HG03439 (cell line): ENCODE measurements at regions not wholly inside any gene's neighbourhood (a gene's known extent, or its start where the extent isn't known, plus 50 kb on each side); places are given as distances from the start of the nearest gene placed in this dataset.

ENCODE experiments used
- ATAC-seq: cut with Tn5 transposase; IDR thresholded peaks from one replicate; pipeline ENCODE4 v1.9.1; 2021; ENCODE audit warnings: mild to moderate bottlenecking, moderate library complexity; ENCODE audit not compliant: unreplicated experiment

DNA sequence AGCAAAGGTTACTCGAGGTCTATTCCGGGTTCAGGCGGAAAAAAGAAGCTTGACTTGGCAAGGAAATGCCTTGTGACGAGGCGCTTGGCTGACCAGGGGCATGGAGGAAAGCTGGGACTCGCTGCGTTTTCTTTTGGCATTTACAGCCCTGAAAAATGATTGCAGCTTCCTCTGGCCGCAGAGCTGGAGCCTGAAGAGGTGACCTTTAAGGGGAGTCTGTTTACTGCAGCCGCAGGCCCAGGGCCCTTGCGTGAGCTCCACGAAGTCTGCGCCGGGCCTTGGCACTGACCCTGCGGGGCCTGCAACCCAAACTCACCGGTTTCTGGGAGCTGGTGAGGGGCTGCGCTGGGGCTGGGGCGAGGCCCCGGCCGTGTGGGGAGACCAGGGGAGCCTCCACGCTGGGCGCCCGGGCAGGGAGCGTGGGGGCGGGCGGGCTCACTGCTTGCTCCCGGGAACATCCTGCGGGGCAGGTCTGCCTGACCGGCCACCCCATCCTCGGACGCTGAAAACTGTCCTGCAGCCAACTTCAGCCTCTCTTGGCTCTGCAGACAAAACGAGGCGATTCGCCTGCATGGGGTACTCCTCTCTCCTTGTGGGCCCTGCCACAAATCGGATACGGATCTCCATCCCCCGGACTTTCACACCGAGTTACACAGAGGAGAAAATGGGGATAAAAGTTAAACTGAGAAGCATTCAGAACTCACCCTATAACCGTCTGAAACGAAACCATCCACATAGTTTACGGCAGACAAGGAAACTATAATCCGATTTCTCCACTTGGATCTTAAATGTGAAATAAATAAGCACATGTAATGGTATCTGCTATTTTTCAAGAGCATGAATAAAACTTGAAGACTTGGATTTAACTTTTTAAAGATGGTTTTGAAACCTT is 206.3 kb upstream of the FOXF1 start:
- no peak for ATAC-seq

DNA sequence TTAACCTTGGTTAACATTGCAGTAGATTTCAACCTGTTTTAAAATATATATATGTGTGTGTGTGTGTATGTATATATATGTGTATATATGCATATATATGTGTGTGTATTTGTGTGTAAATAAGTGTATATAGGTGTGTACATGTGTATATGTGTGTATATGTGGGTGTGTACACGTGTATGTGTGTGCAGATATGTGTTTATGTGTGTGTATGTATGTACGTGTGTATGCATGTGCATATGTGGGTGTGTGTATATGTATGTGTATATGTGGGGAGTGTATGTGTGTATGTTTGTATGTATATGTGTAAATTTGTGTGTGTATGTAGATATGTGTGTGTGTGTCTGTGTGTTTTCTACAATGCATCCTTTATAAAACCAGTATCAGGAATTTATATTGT is 205.5 kb upstream of the FOXF1 start:
- ATAC-seq, result no peak

DNA sequence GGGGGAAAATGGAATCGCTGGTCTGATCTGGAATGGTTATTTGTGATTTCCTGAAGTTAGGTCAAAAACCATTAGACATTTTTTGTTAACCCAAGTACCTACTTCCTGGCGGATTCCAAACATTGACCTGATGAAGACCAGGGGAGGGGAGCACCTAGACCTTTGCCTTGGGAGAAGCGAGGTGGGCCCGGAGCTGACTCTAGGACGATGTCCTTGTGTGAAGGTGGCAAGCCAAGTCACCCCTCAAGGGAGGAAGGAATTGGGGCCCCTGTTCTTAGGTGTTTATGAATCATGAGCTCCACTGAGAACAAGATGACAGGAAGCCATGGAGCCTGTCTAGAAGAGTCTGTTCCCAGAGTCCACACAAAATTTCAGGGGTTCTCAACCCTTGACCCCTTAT is 204.9 kb upstream of the FOXF1 start:
- ATAC-seq, result no peak

DNA sequence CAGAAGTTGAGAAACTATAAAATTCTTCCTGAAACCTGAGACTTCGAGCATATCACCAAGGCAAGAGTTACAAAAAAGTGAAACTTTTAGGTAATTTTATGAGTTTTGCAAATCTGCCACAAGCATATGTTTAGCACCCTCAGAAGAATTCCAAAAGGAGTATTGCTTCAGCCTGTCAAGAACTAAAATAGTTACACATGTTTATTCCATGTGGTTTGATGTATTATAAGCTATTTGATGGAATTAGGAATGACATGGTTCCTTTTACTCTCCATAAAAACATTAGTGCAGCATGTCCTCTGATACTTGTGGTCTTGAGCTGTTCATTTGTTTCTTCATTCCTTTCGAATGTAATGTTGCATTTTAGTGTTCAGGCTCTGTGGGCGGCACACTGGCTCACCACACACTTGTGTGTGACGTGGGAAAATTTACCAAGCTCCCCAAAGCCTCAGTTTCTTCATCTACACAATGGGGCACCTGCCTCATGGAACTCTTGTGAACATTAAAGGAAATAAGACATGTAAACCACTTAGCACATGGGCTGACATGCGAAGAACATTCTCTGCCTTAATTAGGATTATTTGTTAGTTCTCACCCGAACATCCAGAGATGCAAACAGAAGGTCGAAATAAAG is 204.2 kb upstream of the FOXF1 start:
- no peak for ATAC-seq

DNA sequence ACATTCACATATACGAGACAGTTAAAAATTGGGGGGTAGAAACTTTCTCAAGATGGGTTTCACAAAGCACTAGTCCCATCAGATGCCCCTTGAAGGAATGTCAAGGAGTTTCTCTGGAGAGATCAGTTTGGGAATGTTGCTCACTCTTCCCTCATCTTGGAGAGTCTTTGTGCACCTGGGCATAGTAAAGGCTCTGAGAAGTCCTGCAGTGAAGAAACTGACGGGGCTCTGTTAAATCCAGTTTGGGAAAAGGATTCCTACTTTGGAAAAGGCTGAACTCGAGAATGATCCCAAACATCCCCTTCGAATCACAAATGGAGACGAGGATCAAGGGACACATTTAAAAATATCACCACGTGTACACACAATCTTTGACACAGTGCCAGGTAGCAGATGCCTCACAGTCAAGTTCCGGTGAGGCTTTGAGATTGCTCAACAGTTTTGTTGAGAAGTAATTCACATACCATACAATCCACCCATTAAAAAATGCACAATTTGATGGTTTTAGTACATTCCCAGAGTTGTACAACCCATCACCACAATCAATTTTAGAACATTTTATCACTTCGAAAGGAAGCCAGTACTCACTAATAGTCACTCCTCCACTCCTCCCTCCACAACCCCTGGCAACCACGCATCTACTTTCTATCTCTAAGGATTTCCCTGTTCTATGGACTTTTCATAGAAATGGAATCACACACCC is 203.4 kb upstream of the FOXF1 start:
- ATAC-seq, result no peak

DNA sequence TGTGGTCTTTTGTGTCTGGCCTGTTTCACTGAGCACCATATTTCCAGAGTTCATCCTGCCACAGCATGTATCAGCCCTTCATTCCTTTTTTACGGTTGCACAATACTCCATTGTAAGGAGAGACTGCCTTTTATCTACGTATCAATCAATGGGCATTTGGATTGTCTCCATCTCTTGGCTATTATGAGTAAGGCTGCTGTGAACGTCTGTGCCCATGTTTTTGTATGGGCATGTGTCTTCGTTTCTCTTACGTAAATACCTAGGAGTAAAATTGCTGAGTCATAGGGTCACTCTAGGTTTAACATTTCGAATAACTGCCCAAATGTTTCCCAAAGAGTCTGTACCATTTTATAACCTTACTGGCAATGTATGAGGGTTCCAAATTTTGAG is 202.8 kb upstream of the FOXF1 start:
- ATAC-seq, result no peak

DNA sequence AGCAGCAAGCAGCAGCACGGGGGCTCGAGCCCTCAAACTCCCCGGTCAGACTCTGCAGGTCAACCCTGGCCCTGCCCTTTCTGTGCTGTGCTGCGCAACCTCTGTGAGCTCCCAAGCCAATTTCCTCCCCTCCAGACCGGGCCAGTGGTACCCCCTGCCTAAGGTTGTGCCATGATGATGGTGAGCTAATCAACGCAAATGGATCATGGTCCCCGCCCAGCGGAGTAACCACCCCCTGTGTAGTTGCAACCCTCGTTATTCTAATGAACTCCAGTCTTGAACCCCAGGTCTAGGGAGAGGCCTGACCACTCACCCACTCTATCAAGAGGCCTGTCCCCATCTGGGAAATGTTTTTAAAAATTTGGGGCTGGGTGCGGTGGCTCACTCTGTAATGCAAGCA is 201.8 kb upstream of the FOXF1 start:
- no peak for ATAC-seq

DNA sequence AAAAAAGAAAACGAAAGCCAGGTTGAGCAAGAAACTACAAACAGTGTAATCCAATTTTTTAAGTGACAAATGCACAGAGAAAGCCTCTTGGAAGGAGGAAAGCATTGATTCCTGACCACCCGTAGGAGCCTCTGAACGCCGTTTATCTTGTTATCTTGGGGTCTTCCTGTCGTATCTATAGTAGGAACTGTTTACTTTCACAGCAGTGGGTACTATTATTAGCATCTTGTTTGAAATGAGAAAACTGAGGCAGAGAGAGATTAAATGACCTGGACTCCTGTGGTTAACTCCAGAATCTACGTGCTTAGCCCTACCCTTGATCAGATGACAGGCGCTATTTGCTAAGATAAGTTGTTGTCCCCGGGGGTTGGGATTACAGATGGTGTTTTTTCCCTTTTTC is 196.7 kb upstream of the FOXF1 start:
- no peak for ATAC-seq

DNA sequence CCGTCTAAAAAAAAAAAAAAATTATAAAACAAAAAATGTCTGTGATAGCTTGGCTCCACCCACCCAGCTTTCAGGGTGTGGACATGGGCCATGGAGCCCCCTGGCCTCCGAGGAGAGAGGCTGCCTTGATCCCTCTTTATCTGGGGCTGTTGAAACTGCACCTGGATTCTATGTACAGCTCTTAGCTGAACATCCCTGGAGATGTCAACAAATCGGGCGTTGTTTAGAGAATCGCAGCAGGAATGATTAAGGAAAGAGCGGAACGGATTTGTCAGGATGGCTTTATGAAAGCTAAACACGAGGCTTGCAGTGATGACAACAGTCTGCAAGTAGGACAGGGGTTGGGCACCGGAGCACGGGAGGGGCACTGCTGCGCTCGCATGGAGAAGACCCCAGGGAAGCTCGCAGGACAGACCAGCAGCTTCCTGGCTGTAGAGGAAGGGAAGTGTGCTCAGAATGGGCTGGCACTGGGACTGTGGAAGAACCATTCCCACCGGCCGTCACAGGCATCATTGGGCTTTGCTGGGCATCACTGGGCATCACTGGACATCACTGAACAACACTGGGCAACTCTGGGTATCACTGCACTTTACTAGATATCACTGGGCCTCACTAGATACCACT is 195.8 kb upstream of the FOXF1 start:
- no peak for ATAC-seq

DNA sequence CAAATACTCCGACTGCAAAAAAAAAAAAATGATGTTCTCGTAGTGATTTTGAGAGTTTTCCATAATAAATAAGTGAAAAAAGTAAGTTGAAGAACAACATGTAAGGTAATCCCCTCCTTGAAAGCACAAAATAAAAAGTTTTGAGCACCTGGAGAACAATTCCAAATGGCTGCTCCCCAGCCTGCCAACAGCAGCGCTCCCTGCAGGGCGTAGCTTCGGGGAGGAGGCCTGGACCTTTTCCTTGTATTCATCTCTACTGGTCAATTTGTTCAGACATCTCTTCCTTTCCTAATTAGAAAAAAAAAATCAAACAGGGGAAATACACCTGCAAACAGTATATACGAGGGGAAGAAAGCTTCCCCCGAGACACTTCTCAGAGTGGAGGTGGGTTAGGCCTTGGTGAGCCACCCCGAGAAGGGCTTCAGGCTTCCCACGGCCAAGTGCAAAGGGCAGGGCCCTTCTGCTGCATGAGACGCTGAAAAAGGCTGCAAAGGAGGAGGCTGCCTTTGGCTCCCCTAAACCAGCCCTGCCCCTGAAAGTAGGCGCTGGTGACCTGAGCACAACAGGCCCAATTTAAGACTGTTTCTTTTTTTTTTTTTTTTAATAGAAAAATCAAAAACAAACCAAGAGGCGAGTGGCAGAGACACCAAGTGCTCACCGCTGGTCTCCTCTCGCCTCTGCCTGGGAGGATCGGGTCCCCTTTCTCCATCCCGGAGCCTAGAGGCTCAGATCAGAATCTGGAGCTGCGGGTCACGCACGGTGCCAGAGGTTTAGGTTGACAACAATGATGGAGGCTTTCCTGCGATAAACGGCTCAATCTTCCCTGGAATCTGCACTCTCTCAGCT is 193.1 kb upstream of the FOXF1 start:
- no peak for ATAC-seq

DNA sequence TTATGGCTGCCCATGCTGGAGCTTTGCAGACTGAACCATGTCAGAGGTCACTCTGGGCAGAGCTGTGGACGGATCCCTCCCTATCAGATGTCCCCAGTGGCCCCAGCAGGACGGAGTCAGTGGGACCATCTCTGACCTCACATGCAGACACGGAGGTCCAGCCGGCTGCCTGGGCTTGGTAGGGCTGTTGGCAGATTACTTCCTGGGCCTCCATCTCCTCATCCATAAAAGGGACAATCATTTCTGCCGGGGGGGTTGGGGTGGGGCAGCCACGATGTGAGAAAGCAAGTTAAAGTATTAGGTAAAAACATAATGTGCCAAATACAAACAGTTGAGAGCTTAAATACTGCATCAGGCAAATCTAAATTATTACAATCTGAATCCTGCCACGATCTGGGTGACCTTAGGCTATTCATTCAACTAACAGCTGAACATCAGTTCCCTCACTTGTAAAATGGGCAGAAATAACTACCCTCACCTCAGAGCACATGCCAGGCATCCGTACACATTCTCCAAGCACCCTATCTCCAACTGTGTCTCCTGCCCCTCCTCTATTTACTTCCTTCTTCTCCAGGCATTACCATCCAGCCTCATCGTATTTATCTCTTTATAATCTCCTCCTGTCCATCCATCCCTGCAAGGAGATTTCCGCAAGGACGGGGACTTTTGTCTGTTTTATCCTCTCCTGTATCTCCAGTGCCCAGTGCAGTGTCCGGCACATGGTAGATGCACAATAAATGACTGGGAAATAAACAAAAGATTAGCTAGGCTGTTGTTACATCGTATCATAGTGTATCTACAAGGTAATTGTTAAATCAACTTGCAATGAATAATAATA is 192.3 kb upstream of the FOXF1 start:
- ATAC-seq, result no peak

DNA sequence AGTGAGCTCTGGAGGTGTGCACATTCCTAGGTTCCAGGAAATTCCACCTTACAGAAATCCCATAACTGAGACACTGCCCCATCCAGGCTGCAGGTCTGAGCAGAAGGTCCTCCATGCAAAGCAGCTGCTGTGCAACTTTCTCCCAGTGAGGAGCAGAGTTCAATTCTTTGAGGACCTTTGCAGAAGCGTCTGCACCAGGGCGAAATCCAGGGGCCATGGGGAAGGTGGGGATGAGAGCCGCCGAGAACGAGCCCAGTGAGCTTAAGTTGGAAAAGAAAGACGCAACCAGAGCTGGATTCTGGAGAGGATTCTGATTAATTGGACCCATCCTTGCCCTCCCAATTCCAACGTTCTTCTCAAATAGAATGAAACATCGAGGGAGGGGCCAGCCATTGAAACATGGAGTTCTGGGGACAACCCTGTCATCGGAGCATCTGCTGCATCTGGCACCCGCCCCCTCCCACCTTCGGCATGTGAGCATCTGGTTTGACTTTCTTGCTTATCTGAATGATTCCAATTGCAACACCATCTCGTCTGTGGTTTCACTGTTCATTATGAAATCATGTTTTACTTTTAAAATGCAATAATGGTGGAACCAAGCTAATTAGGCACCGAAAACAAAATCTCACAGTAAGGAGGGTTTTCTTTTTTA is 190.6 kb upstream of the FOXF1 start:
- ATAC-seq, result no peak

DNA sequence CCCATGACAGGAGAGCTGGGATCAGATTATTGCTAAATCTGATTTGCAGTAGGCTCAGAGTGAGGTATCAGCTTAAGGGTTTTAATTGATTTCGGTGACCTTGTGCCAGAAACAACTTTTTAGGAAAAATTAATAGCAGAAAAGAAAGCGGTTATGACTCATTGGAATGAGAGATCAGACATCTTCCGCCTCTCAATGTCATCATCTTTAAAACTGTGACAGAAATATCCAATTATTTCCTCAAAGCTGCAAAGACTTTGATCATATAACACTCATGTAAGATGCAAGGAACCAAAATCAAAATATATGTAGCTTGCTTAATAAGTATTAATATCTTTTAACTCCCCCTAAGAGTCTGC is 190.1 kb upstream of the FOXF1 start:
- ATAC-seq, result no peak

DNA sequence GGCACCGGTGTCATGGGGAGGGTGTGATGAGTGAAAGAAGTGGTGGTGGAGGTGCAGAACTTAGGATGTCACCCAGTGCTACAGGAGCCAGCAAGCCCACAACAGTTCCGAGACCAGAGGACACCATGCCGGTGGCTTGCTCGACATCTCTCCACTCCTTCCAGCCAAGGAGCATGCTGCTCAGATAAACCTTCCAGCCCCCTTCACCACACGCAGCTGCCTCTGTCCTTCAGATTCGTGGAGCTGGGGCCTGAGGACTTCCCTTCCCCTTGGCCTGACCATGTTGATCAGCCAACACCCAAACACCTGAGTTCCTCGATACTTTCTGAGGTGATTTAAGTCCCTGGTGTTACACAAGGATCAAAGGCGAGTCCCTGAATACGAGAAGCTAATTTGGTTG is 188.8 kb upstream of the FOXF1 start:
- ATAC-seq, result no peak

DNA sequence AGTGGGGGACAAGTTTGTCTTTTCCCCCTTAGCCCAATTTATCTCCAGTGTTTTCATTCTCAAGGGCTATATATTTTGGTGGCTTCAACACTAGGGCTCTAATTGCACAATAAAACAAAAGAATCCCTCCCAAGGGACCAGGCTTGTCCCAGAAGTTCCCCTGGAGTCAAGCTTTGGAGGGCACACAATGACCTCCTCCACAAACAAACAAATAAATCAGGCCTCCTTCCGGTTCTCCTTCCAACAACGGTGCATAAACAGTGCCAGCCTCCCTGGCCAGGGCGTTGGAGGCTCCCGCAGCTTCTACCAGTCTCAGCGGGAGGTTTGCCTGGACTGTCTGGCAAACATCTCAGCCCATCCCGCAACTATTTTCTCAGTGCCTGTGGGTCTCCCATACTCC is 188.0 kb upstream of the FOXF1 start:
- ATAC-seq, result no peak

DNA sequence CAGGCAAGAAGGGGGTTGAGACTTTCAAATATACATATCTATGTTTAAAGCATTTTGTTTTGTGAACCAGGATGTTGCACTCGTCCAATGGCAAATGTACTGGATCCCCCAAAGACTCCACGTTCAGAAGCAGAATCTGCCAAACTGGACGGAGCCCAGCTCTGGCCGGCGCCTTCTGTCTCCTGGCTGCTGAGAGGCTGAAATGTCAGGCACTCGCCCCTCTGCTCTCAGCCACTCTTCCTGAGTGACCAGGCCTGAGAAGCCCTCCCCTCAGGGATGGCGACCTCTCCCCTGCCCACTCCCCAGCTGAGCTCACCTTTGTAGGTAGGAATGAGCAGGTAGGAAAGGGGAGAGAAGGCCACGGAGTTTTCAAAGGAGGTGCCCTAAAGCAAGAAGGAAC is 187.5 kb upstream of the FOXF1 start:
- no peak for ATAC-seq

DNA sequence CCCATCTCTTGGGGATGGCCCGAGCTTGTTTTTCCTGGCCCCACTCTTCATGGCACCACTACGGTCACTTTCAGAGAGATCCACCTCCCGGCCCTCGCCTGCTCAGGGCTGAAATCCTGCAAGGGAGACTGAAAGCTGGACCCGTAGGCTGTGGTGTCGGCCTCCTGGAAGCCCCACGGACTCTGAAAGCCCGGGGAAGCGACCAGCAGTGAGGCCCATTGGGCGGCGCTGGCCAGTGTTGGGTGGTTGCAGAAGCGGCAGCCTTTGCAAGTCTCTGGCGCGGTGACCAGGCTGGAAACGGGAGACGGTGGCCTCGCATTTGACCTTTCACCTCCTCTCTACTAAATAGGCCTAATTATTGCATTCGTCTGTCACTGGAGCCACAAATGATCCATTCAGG is 186.0 kb upstream of the FOXF1 start:
- no peak for ATAC-seq

DNA sequence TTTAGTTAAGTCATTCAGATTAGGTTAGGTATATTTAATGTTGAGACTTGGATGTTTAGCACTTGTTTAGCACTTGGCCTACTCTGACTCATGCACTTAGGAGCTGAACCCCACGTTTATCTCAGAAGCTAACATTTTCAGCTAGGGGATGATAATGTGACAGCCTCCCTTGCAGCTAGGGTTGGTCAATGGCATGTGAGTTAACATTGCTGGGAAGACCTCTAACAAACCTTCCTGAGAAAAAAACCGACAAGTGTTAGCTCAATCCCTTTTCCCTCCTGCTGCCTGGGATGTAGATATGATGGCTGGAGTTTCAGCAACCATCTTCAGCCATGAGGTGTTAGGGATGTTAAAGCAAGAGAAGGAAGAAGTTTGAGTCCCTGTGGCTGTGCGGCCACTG is 185.0 kb upstream of the FOXF1 start:
- ATAC-seq, result no peak

DNA sequence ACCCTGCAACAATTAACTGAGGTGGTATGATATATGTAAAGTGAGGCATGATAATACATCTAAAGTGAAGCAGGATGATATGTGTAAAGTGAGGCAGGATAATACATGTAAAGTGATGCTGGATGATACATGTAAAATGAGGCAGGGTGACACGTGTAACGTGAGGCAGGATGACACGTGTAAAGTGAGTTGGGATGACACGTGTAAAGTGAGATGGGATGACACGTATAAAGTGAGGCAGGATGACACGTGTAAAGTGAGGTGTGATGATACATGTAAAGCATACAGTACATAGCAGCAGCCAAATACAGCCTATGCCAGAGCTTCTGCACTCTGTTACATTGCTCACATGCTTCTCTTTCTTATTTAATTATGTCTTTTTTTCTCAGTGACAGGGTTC is 184.4 kb upstream of the FOXF1 start:
- no peak for ATAC-seq
